Lower leg skin (tissue), 4 donors: ENCODE measurements at regions not wholly inside any gene's neighbourhood (a gene's known extent, or its start where the extent isn't known, plus 50 kb on each side); places are given as distances from the start of the nearest gene placed in this dataset.

ENCODE experiments used
- DNase-seq, 2 donors: peaks; one replicate each; pipeline ENCODE4 v3.0.0-alpha.2; 2019; ENCODE audit warnings: low spot score in 2 of 2
- H3K4me3 ChIP-seq: fragments of 200-600 bp; sonication (generic); 2 replicates; pipeline ENCODE4 v1.5.1; 2017; ENCODE audit warnings: mild to moderate bottlenecking, low read depth; ENCODE audit not compliant: poor library complexity, severe bottlenecking
- CTCF ChIP-seq, 3 donors: fragments of 450-650 bp; IDR thresholded peaks; one replicate each; pipeline ENCODE4 v1.5.1; 2016; ENCODE audit warnings: antibody characterized with exemption in 3 of 3, mild to moderate bottlenecking in 3 of 3, moderate library complexity in 2 of 3
- POLR2A ChIP-seq, 2 donors: fragments of 450-650 bp; IDR thresholded peaks; one replicate each; pipeline ENCODE4 v1.6.1; 2016 to 2017; ENCODE audit warnings: antibody characterized with exemption in 2 of 2, mild to moderate bottlenecking in 1 of 2, moderate library complexity in 1 of 2
- WGBS, 2 donors: methylation state at CpG; one replicate each; pipeline ENCODE4 v1.1.5; 2018; 5-methylcytosine and 5-hydroxymethylcytosine counted together
- intact Hi-C: fragments of 100-400 bp; cut with DNase I; formaldehyde crosslinking; loops from one replicate; pipeline ENCODE4 v1.15.0; 2023; ENCODE audit warnings: low total_unique reads

- 71 to 73% methylated on average over 7 of the region's 7 CpGs for WGBS, 2 donors
- no peak for TF ChIP-seq CTCF (IDR thresholded peaks at IDR 0.05)
- TF ChIP-seq POLR2A (IDR thresholded peaks at IDR 0.05): no peak
- intact Hi-C loops: no loop called here
- DNase-seq: no peak
- H3K4me3 ChIP-seq: no peak overlapping the region
These were observed 879.5 kb downstream of the TECRL start for GRCh38 chr4:63529581-63530337.

GRCh38 chr4:63528256-63528991 is 880.8 kb downstream of the TECRL start:
- intact Hi-C loops: no loop called here
- WGBS, 2 donors: 37 to 46% methylated on average over 4 of the region's 4 CpGs
- TF ChIP-seq CTCF (IDR thresholded peaks at IDR 0.05) (no peak), POLR2A (IDR thresholded peaks at IDR 0.05) (no peak)
- H3K4me3 ChIP-seq: no peak overlapping the region
- DNase-seq: no peak

- TF ChIP-seq POLR2A (IDR thresholded peaks at IDR 0.05): no peak
- TF ChIP-seq CTCF (IDR thresholded peaks at IDR 0.05): no peak
- H3K4me3 ChIP-seq: no peak overlapping the region
- intact Hi-C loops: no loop called here
- DNase-seq: no peak
- WGBS, 2 donors: 93% methylated on average over 1 of the region's 1 CpG
These were observed 883.0 kb downstream of the TECRL start for GRCh38 chr4:63526251-63526650.

- TF ChIP-seq CTCF (IDR thresholded peaks at IDR 0.05): no peak
- no peak for TF ChIP-seq POLR2A (IDR thresholded peaks at IDR 0.05)
- intact Hi-C loops: no loop called here
- 74 to 81% methylated on average over 1 of the region's 1 CpG for WGBS, 2 donors
- DNase-seq: no peak
- H3K4me3 ChIP-seq: no peak overlapping the region
These were observed 884.5 kb downstream of the TECRL start for GRCh38 chr4:63524764-63525163.

- intact Hi-C loops: no loop called here
- 76 to 84% methylated on average over 2 of the region's 2 CpGs for WGBS, 2 donors
- no peak for DNase-seq
- no peak overlapping the region for H3K4me3 ChIP-seq
- no peak for TF ChIP-seq CTCF (IDR thresholded peaks at IDR 0.05)
- TF ChIP-seq POLR2A (IDR thresholded peaks at IDR 0.05): no peak
These were observed 903.4 kb downstream of the TECRL start for GRCh38 chr4:63505714-63506460.
